ENCODE measurements at regions not wholly inside any gene's neighbourhood (a gene's known extent, or its start where the extent isn't known, plus 50 kb on each side); places are given as distances from the start of the nearest gene placed in this dataset.

- Mint-ChIP-seq H3K9me3 (peaks cover 2% of the 10 kb centered on the region), H3K27me3 (peaks cover 3% of the 10 kb centered on the region), H3K4me1 (no peaks in the 10 kb centered on the region), H3K36me3 (no peaks in the 10 kb centered on the region), H3K4me3 (no peak overlapping the region), H3K27ac (no peak overlapping the region)
- POLR2A ChIA-PET: no interaction called here
- DNase-seq: no peak
- ATAC-seq (ENCODE audit: low read depth): no peak
Observed at GRCh38 chr1:4115191-4115900, 215.3 kb upstream of the C1orf174 start.

- ATAC-seq (ENCODE audit: low read depth) (no peak), DNase-seq (no peak)
- Mint-ChIP-seq H3K4me1 (no peaks in the 10 kb centered on the region), H3K27ac (no peak overlapping the region), H3K4me3 (no peak overlapping the region), H3K27me3 (peaks cover 3% of the 10 kb centered on the region), H3K36me3 (no peaks in the 10 kb centered on the region), H3K9me3 (peaks cover 2% of the 10 kb centered on the region)
- POLR2A ChIA-PET: no interaction called here
Observed at GRCh38 chr1:4117196-4117595, 217.1 kb upstream of the C1orf174 start.

GRCh38 chr1:4118746-4119515, 218.9 kb upstream of the C1orf174 start:
- DNase-seq (peak; percentile 4), ATAC-seq (ENCODE audit: low read depth) (no peak)
- Mint-ChIP-seq H3K9me3 (no peaks in the 10 kb centered on the region), H3K4me3 (no peak overlapping the region), H3K27ac (no peak overlapping the region), H3K36me3 (no peaks in the 10 kb centered on the region), H3K4me1 (no peaks in the 10 kb centered on the region), H3K27me3 (peaks cover 3% of the 10 kb centered on the region)
- POLR2A ChIA-PET: no interaction called here

- ATAC-seq (ENCODE audit: low read depth): no peak
- H3K27me3 Mint-ChIP-seq: peaks cover 3% of the 10 kb centered on the region
- H3K9me3 Mint-ChIP-seq: no peaks in the 10 kb centered on the region
- POLR2A ChIA-PET: no interaction called here
- H3K27ac Mint-ChIP-seq: no peak overlapping the region
- peak; percentile 6 for DNase-seq
- H3K36me3 Mint-ChIP-seq: no peaks in the 10 kb centered on the region
- H3K4me3 Mint-ChIP-seq: no peak overlapping the region
- H3K4me1 Mint-ChIP-seq: no peaks in the 10 kb centered on the region
Observed at GRCh38 chr1:4119516-4120220, 219.6 kb upstream of the C1orf174 start.

- H3K4me1 Mint-ChIP-seq: no peaks in the 10 kb centered on the region
- ATAC-seq (ENCODE audit: low read depth): no peak
- POLR2A ChIA-PET: no interaction called here
- DNase-seq: peak; percentile 3
- no peak overlapping the region for H3K4me3 Mint-ChIP-seq
- no peak overlapping the region for H3K27ac Mint-ChIP-seq
- H3K36me3 Mint-ChIP-seq: no peaks in the 10 kb centered on the region
- no peaks in the 10 kb centered on the region for H3K9me3 Mint-ChIP-seq
- H3K27me3 Mint-ChIP-seq: peaks cover 3% of the 10 kb centered on the region
Observed at GRCh38 chr1:4120557-4121292, 220.7 kb upstream of the C1orf174 start.

GRCh38 chr1:4121293-4121684, 221.2 kb upstream of the C1orf174 start:
- Mint-ChIP-seq H3K4me1 (no peaks in the 10 kb centered on the region), H3K36me3 (no peaks in the 10 kb centered on the region), H3K4me3 (no peak overlapping the region), H3K27me3 (peaks cover 3% of the 10 kb centered on the region), H3K27ac (no peak overlapping the region), H3K9me3 (no peaks in the 10 kb centered on the region)
- POLR2A ChIA-PET: no interaction called here
- ATAC-seq (ENCODE audit: low read depth): no peak
- peak; percentile 10 for DNase-seq

GRCh38 chr1:4121834-4122512, 221.9 kb upstream of the C1orf174 start:
- Mint-ChIP-seq H3K36me3 (no peaks in the 10 kb centered on the region), H3K4me3 (no peak overlapping the region), H3K27ac (no peak overlapping the region), H3K4me1 (no peaks in the 10 kb centered on the region), H3K27me3 (peaks cover 3% of the 10 kb centered on the region), H3K9me3 (no peaks in the 10 kb centered on the region)
- POLR2A ChIA-PET: no interaction called here
- peak; percentile 6 for DNase-seq
- no peak for ATAC-seq (ENCODE audit: low read depth)

- ATAC-seq (ENCODE audit: low read depth) (no peak), DNase-seq (peak; percentile 1)
- H3K27me3 Mint-ChIP-seq: peaks cover 3% of the 10 kb centered on the region
Observed at GRCh38 chr1:4122513-4123160, 222.6 kb upstream of the C1orf174 start.

GRCh38 chr1:4124631-4125145, 224.6 kb upstream of the C1orf174 start:
- no peak for ATAC-seq (ENCODE audit: low read depth)
- Mint-ChIP-seq H3K4me3 (no peak overlapping the region), H3K27ac (no peak overlapping the region), H3K9me3 (no peaks in the 10 kb centered on the region), H3K36me3 (no peaks in the 10 kb centered on the region), H3K27me3 (no peaks in the 10 kb centered on the region), H3K4me1 (no peaks in the 10 kb centered on the region)
- POLR2A ChIA-PET: no interaction called here
- DNase-seq: peak; percentile 2

More at GRCh38 chr1:4122513-4123160, 222.6 kb upstream of the C1orf174 start:
- no peak overlapping the region for H3K4me3 Mint-ChIP-seq
- no peak overlapping the region for H3K27ac Mint-ChIP-seq
- H3K4me1 Mint-ChIP-seq: no peaks in the 10 kb centered on the region
- no peaks in the 10 kb centered on the region for H3K36me3 Mint-ChIP-seq
- H3K9me3 Mint-ChIP-seq: no peaks in the 10 kb centered on the region
- POLR2A ChIA-PET: no interaction called here

- H3K27ac Mint-ChIP-seq: no peak overlapping the region
- POLR2A ChIA-PET: no interaction called here
- DNase-seq (no peak), ATAC-seq (ENCODE audit: low read depth) (no peak)
- no peaks in the 10 kb centered on the region for H3K36me3 Mint-ChIP-seq
- no peak overlapping the region for H3K4me3 Mint-ChIP-seq
- H3K4me1 Mint-ChIP-seq: no peaks in the 10 kb centered on the region
- no peaks in the 10 kb centered on the region for H3K9me3 Mint-ChIP-seq
- H3K27me3 Mint-ChIP-seq: no peaks in the 10 kb centered on the region
Observed at GRCh38 chr1:4126251-4126650, 226.2 kb upstream of the C1orf174 start.

- no peak for DNase-seq
- H3K36me3 Mint-ChIP-seq: no peaks in the 10 kb centered on the region
Observed at GRCh38 chr1:4126731-4127591, 226.9 kb upstream of the C1orf174 start.

More at GRCh38 chr1:4126731-4127591, 226.9 kb upstream of the C1orf174 start:
- ATAC-seq (ENCODE audit: low read depth): no peak
- POLR2A ChIA-PET: no interaction called here
- Mint-ChIP-seq H3K4me3 (no peak overlapping the region), H3K27me3 (no peaks in the 10 kb centered on the region), H3K4me1 (no peaks in the 10 kb centered on the region), H3K9me3 (no peaks in the 10 kb centered on the region), H3K27ac (no peak overlapping the region)

Measured in activated naive CD8-positive, alpha-beta T cell treated with anti-CD3 and anti-CD28 coated beads, Interleukin-2, amount 10 ng/mL, durations not matched to agents 7 days and 5 days (primary cell).